GM21515 (cell line): ENCODE measurements at regions not wholly inside any gene's neighbourhood (a gene's known extent, or its start where the extent isn't known, plus 50 kb on each side); places are given as distances from the start of the nearest gene placed in this dataset.

ENCODE experiments used
- ATAC-seq: cut with Tn5 transposase; IDR thresholded peaks from one replicate; pipeline ENCODE4 v1.9.1; 2021; ENCODE audit not compliant: unreplicated experiment

DNA sequence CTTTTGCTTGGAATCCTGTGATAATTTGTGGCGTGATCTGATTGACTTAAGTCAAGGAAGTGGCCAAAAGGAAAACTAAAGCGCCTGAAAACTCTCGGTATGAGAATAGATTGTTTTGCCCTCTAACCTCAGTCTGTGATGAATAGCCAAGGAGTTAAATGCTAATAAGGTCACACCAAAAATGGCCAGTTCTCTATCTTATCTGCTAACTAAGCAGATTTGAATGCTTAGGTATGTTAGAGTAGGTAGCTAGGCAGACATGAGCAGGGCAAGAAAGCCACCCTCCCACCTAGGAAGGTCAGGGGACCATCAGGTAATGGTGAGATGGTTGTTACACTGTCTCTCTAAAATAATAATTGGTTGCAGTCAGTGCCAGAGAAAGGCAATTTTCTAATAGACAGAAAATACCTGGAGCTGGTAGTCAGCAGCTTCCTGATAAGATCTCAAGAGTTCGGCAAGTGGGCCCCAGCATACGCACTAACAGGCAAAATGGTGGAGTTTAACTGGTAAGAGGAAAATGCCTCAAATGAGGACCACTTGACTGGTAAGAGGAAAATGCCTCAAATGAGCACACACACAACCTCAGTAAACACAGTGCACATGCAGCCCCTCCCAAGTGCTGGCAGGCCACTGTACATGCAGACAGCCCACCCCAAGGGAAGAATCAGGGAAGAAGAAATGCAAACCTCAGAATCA is 468.4 kb downstream of the MBD2 start:
- ATAC-seq, result no peak

DNA sequence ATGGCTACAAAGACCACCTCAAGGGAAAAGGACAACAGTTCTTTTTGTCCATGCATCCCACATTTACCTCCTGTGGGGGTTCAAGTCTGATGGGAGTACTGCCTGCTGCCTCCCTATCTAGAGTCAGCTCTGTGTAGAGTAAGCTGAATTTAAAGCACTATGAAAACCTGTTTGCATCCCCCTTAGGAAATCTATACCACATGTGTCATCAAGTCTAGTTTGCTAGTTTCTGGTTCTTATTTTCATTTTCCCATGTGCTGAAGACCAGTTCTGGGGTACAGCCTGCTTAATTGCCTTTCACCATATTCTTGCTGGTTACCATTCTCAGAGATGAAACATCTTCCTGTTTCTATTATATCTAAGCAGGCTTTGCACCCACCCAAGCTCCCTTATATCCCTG is 470.3 kb downstream of the MBD2 start:
- ATAC-seq, result no peak

DNA sequence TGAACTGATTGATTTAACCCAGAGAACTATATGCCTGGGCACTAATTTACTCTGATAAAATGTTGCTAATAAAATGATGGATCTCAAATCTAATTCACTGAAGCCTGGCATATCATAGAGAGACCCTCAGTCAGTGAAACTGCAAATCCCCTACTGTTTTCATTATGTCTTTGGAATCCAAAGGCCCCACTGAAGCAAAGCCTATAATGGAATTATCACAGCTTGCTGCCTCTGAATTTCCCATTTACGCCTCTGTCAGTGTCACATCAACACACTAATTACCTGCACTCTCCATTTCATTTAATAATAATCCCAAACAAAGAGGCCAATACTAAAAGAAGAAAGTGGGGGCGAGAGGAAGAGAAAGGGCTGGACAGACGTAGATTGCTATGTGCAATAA is 470.9 kb downstream of the MBD2 start:
- no peak for ATAC-seq

DNA sequence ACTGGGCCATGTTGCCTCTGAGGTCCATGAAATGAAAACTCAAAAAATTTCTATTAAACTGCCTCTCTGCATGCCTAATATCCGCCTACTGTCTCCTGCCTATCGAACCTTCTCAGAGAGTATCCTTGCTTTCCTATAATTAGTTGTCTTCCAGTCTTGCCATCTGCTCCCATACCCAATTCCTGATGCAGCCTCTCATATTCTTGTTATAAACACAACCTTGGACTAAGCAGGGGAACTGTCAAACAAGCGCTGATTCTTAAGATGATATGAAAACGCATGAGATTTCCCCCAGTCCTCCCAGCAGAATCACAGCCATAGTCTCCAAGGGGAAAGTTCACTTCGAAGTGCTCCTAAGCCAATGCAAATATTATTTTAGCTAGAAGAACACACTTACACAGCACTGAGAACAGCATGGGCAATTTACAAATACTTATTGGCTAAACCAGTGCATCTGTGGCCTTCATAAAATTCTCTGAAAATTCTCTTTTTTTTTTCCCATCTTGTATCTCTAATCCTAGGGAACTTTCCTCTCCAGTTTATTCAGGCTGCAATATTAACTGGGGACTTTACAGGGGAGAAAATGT is 471.6 kb downstream of the MBD2 start:
- no peak for ATAC-seq

DNA sequence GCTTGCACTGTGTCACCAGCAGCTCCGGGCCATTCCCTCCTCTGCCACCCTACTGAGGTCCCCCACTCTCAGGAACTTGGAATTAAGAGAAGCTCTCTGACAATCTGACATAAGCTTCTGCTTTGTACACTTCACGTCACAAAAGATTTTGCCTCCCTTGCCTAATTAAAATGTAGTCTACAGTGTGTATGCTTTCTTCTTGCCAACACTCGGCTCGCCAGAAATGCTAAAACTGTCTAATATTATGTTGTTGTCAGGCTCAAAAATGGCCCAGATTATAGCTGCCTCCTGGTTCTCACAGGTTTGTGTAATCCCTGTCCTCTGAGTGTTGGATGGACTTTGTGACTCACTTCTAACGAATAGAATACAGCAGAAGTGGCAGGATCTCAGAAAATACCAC is 474.7 kb downstream of the MBD2 start:
- no peak for ATAC-seq

DNA sequence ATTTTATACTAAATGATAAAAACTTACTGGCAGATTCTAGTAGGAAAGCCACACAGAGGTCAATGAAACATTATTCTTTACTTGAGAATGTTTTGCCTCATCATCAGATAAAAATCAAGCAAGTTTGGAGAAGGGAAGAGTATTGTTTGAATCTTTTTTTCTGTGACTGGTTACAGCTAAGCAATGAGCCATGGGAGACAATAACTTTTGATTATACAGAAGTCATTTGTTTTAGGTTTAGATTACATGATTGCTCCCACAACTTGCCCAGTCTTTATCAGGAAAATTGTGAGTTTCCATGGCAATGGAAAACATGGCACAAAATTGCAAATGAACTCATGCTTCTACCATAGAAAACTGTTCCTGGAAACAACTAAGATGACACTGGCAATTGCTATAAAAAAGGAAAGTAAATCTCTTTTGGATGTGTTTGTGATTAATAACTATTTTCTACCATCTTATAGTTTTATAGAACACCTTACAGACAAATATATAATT is 476.8 kb downstream of the MBD2 start:
- ATAC-seq, result no peak

DNA sequence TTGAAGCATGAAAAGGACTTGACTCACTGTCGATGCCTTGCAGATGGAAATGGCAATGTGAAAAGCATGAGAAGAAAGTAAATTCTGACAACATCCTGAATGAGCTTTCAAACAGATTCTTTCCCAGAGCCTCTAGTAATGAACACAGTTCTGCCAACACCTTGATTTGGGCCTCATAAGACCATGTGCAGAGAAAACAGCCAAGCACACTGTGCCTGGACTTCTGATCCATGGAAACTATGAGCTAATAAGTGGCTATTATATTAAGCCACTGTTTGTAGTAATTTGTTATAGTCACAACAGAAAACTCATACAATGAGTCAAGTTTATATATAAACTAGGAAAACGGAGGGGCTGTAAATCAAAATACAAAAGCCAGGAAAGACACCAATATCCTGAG is 477.3 kb downstream of the MBD2 start:
- no peak for ATAC-seq

DNA sequence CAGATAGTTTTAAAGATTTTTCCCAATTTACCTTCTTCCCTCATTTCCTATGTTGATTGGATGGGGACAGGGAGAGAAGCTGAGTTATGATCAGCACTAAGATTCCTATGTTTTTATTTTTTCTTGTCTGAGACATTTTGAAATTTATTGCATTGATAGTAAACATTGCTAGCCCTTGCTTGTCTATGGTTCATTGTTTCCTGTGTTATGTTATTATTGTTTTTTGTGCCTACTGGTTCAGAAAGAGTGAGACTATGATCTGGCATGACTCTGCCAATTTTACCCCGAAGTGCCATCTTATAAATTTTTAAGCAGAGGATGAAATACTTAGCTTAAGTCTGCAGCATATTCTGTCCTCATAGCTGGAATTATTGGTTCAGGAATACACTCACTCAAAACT is 478.5 kb downstream of the MBD2 start:
- no peak for ATAC-seq

DNA sequence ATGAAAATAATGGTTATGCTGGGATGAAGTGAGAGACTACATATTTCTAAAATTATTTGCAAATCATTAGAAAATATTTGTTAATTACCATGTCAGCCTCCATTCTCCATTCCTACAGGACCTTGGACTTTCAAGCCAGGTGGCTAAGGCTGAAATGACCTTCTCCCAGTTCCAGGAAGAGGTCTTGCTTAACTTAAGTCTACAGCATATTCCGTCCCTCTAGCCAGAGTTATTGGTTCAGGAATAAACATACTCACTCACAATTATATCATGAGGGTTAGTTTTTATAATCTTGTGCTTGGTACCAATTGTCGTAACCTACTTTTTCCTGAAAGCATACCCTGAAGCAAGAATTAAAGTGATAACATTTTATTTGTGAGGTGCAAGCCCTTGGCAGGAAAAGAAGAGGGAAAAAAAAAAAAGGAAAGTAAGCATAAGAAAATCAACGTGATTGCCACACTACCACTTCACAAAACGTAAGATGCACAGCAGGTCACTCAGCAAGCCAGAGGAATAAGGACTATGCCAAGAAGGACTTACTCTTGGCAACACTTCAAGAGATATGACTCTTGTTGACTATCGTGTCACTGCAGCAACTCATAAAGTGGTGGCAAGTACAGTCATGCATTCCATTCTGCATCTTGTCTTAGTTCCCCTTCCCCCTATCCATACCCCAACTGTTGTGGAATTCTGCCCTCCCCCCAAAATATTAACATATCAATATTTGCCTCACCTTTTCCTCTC is 479.1 kb downstream of the MBD2 start:
- ATAC-seq, result no peak

DNA sequence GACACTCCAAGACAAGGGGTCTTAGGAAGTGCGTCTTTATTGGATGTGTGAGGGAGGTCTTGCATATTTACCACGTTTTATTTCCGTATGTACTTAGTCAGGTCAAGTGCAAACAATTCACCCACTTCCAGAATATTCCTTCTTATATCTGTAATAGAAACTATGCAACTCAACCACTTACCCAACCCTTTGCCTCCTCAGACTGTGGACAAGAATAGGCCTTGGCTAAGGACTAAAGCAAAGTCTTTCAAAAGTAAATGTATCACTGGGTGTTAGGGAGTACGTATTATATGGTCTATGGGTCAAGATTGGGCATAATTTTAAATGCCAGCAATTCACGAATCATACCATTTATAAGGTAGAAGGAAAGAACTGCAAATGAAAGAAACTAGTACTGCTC is 484.8 kb downstream of the MBD2 start:
- no peak for ATAC-seq

DNA sequence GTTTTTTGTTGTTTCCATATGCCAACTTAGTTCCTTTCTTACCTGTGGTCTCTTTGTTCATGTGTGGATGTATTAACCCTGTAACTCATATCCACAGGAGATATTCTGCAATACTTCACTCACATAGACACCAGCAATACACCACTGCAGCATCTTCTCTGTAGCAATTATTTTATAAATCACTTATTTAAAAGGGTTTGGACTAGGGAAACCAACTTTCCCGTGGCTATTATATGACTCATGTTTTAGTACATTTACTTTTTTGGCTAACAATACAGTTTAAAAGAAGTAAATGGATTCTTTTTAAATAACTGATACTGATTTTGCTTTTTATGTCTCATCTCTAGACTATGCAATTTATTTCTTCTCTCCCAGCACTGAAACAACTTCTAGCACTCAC is 488.9 kb downstream of the MBD2 start:
- no peak for ATAC-seq

DNA sequence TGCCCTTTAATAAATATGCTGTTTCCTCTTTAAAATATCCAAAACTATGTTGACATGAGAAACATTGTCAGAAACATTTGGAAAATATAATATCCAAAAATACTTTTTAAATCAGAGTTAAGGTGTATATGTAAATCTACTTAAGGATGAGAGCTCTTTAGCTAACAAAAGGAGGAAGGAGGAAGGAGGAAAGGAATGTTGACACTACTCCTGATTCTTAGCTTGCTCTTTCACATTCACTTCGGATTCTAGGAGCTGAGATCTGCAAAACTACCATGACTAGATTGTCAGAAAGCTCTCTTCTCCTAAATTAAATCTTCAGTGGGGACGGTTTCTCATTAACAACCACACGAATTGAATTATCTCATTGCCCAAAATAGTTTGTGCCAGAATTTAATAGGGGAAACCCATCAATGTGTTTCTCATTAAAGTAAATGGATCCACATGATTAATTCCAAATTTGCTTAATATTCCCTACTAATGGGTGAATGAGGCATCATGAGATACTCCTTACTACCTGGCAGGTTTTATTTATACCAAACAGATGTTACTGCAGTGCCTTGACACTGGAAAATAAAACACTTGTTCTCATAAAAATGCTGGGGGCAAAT is 509.1 kb downstream of the MBD2 start:
- no peak for ATAC-seq

DNA sequence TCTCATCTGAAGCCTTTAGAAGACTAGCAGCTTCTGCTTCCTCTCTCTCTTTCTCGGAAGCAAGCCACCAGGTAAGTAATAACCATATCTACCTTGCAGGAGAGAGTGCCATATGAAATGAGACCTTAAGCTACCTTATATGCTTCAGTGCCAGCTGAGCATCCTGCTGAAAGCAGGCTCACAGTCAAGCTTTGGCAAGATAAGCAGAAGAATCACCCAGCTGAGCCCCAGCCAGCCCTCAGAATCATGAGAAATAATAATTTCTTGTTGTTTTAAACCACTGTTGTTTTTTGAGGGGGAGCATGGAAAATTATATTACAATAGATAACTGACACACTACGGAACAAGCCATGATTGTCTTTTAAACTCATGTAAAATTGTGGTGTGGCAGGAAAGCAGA is 514.4 kb downstream of the MBD2 start:
- no peak for ATAC-seq

DNA sequence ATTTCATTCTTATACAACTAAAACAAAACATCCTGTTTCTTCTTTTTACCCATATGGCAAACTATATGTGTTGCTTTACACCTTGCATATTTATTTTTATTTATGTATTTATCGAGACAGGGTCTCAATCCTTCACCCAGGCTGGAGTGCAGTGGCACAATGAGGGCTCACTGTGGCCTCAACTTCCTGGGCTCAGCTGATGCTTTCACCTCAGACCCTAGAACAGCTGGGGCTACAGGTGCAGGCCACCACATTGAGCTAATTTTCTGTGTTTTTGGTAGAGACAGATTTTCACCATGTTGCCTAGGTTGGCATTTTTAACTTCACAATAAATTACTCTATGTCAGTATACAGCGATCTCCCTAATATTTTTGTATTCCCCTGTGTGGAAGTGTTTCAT is 522.0 kb downstream of the MBD2 start:
- ATAC-seq, result no peak

DNA sequence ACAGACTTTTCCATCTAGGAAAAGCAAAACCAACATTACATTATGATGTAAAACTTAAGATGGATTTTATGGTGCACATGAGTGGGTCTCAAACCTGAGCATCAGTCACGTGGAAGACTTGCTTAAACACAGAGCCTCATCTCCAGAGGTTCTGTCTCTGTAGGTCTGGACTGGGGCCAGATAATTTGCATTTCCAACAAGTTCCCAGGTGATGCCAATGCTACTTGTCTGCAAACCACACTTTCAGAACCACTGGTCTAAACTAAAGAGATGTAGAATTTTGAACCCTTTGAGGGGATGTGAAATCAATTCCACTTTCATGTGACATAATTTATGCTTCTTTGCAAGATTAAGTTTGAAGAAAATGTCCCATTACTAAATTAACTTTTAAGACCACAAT is 522.8 kb downstream of the MBD2 start:
- no peak for ATAC-seq

DNA sequence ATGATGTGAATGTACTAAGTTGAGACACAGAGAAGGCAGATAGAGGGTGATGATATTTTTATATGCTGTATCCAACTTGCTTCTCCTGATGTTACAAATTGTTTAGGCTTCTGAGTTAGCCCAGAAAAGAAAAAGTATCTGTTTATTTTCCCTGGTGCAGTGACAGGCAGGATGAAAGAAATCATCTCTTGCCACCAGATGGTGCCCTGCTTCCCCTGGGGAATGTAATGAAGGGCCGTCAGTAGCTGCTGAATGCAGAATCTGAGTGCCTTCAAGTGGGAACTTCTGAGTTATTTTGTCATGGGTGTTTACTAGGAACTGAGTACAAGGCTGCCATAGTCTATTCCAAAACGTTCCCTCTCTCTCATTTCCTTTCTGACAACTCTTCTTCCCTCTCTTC is 525.6 kb downstream of the MBD2 start:
- ATAC-seq, result peak; percentile 49

DNA sequence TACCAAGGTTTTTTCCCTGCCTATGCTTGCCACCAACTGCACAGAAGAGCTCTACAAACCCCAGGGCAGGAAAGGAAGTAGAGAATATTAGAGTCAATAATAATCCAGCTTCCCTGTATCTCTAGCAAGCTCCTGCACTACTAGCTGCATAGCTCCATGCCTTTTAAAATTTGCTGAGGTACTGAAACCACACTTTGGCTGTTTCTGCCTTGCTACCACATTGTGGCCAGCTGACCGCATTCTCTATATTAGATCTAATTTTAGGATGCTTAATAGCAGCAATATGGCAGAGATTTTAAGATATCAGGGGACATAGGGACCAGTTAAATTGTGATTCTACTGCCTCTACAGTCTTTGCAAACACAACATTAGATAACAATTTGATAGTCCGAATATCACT is 534.6 kb downstream of the MBD2 start:
- ATAC-seq, result no peak

DNA sequence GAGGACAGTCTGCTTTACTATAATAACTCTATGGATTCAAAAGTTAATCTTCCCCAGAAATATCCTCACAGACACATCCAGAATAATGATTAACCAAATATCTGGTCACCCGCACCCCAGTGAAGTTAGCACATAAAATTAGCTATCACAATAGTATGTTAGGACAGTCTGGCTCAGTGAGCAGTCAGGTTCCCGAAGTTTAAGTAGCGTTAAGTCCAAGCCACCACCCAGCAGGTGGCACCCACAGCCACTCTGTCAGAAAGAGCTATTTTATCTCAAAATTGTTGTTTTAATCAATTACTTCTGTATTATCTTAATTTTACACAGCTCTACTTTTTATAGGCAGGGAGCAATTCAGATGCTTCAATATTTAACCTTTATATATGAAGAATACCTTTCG is 537.5 kb downstream of the MBD2 start:
- no peak for ATAC-seq

DNA sequence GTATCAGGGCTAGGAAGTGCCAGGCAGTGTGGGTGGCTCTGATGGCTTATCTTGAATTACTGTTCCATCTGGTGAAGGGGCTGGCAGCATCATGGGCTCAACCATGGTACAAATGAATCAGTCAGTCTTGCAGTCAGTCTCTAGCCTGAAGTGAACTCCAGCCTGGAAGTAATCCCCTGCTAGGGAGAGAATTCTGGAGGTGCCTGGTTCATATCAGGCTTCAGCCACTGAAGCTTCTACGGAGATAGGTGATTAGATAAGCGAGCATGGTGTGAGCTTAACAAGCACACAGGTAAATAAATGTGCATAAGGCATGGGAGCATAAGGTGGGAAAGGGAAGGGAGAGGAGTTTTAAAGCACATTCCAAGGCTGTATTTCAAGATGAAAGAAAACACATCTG is 541.7 kb downstream of the MBD2 start:
- ATAC-seq, result no peak

DNA sequence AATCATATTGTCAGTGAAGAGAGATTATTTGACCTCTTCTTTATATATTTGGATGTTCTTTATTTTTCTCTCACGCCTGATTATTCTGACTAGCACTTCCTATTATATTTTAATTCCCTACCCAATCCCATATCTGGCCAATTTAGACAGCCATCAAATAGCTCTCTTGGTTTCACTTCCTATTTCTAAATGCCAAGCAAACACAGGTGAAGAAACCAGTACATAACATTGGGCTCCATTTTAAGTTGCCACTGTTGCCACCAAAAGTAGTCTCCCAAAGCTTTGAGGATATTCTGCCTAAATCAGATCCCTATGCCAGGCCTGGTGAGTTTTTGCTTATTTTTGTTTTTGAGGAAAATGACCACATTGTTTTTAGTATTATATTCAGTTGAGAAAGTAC is 547.0 kb downstream of the MBD2 start:
- ATAC-seq, result no peak

DNA sequence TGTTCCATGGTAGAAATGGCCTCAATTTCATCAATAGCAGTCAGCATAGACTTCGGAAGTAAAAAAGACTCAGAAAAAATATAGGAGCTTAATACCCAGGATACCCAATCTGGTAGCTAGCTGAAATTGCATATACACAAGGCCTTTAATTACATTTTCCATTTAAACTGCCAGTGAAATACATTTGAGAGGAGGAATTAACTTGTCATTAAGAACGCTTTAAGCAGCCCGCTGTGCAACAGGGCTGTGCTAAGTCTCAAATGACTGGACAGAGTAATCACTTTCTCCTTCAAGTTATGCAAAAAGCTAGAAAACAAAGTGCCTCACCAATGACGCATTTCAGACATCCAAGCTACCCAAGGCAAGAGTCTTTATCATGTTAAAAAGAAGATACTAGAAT is 558.8 kb downstream of the MBD2 start:
- no peak for ATAC-seq

DNA sequence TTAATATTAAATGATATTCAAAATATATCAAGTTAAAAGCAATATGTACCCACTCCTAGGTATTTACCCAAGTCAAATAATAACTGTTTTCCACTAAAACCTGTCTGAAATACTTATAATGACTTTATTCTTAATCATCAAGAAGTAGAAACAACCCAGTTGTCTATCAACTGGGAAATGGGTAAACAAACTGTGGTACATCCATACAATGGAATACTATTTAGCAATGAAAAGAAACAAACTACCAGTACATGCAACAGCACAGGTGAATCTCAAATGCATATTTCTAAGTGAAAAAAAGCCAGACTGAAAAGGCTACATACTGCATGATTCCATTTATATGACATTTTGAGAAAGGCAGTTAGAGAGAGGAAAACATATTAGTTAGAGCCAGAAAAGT is 559.9 kb downstream of the MBD2 start:
- ATAC-seq, result no peak
